ENCODE measurements at regions not wholly inside any gene's neighbourhood (a gene's known extent, or its start where the extent isn't known, plus 50 kb on each side); places are given as distances from the start of the nearest gene placed in this dataset.

- in situ Hi-C loops (cut with HindIII; ENCODE audit: low sequenced_read_pairs): loop anchor here (10.0 to 25.0 kb wide), 2 partner anchors 337 to 1425 kb away; no protein-coding TSS in a partner anchor
Measured at GRCh38 chr16:73549984-73550631, 502.2 kb upstream of the ZFHX3 start.

GRCh38 chr16:73547552-73548403, 499.9 kb upstream of the ZFHX3 start:
- in situ Hi-C loops (cut with HindIII; ENCODE audit: low sequenced_read_pairs): no loop called here

- in situ Hi-C loops (cut with HindIII; ENCODE audit: low sequenced_read_pairs): no loop called here
Measured at GRCh38 chr16:73546341-73546845, 498.5 kb upstream of the ZFHX3 start.

GRCh38 chr16:73545755-73546154, 497.8 kb upstream of the ZFHX3 start:
- in situ Hi-C loops (cut with HindIII; ENCODE audit: low sequenced_read_pairs): no loop called here

GRCh38 chr16:73545290-73545689, 497.4 kb upstream of the ZFHX3 start:
- in situ Hi-C loops (cut with HindIII; ENCODE audit: low sequenced_read_pairs): no loop called here

- in situ Hi-C loops (cut with HindIII; ENCODE audit: low sequenced_read_pairs): no loop called here
Measured at GRCh38 chr16:73544826-73545225, 496.9 kb upstream of the ZFHX3 start.

GRCh38 chr16:73543970-73544599, 496.2 kb upstream of the ZFHX3 start:
- in situ Hi-C loops (cut with HindIII; ENCODE audit: low sequenced_read_pairs): no loop called here

- in situ Hi-C loops (cut with HindIII; ENCODE audit: low sequenced_read_pairs): no loop called here
Measured at GRCh38 chr16:73543331-73543969, 495.5 kb upstream of the ZFHX3 start.

GRCh38 chr16:73542885-73543284, 495.0 kb upstream of the ZFHX3 start:
- in situ Hi-C loops (cut with HindIII; ENCODE audit: low sequenced_read_pairs): no loop called here

- in situ Hi-C loops (cut with HindIII; ENCODE audit: low sequenced_read_pairs): no loop called here
Measured at GRCh38 chr16:73537921-73538320, 490.0 kb upstream of the ZFHX3 start.

GRCh38 chr16:73536931-73537330, 489.0 kb upstream of the ZFHX3 start:
- in situ Hi-C loops (cut with HindIII; ENCODE audit: low sequenced_read_pairs): no loop called here

- in situ Hi-C loops (cut with HindIII; ENCODE audit: low sequenced_read_pairs): no loop called here
Measured at GRCh38 chr16:73531021-73531420, 483.1 kb upstream of the ZFHX3 start.

- in situ Hi-C loops (cut with HindIII; ENCODE audit: low sequenced_read_pairs): no loop called here
Measured at GRCh38 chr16:73530529-73530928, 482.6 kb upstream of the ZFHX3 start.

- in situ Hi-C loops (cut with HindIII; ENCODE audit: low sequenced_read_pairs): no loop called here
Measured at GRCh38 chr16:73529303-73530012, 481.5 kb upstream of the ZFHX3 start.

GRCh38 chr16:73527187-73527586, 479.3 kb upstream of the ZFHX3 start:
- in situ Hi-C loops (cut with HindIII; ENCODE audit: low sequenced_read_pairs): no loop called here

GRCh38 chr16:73526011-73526804, 478.3 kb upstream of the ZFHX3 start:
- in situ Hi-C loops (cut with HindIII; ENCODE audit: low sequenced_read_pairs): no loop called here

GRCh38 chr16:73523209-73523608, 475.3 kb upstream of the ZFHX3 start:
- in situ Hi-C loops (cut with HindIII; ENCODE audit: low sequenced_read_pairs): no loop called here

GRCh38 chr16:73521499-73521898, 473.6 kb upstream of the ZFHX3 start:
- in situ Hi-C loops (cut with HindIII; ENCODE audit: low sequenced_read_pairs): no loop called here

- in situ Hi-C loops (cut with HindIII; ENCODE audit: low sequenced_read_pairs): no loop called here
Measured at GRCh38 chr16:73515616-73516015, 467.7 kb upstream of the ZFHX3 start.

- in situ Hi-C loops (cut with HindIII; ENCODE audit: low sequenced_read_pairs): no loop called here
Measured at GRCh38 chr16:73510852-73511251, 462.9 kb upstream of the ZFHX3 start.

Data from DLD1 (cell line).